RWPE1 (cell line): ENCODE measurements at regions not wholly inside any gene's neighbourhood (a gene's known extent, or its start where the extent isn't known, plus 50 kb on each side); places are given as distances from the start of the nearest gene placed in this dataset.

ENCODE experiments used
- CTCF ChIA-PET: fragments of 350-600 bp; sonication (Branson Sonifier 250); formaldehyde crosslinking; extraction: SDS; loops from one replicate; lab custom pipeline; 2021; lab: Yijun Ruan, JAX
- POLR2A ChIA-PET: fragments of 400-600 bp; formaldehyde crosslinking; extraction: SDS; loops from one replicate; lab custom pipeline; 2020; ENCODE audit warnings: antibody characterized with exemption; ENCODE audit not compliant: low non-redundant PET; lab: Yijun Ruan, JAX
- DNase-seq: peaks from one replicate; pipeline ENCODE4 v3.0.0; 2012; ENCODE audit warnings: low spot score
- H3K27ac ChIP-seq: fragments of 450-650 bp; 2 replicates; pipeline ENCODE4 v1.5.1; 2017
- TF ChIP-seq, protein P1 (sequence below): fragments of 450-650 bp; conservative IDR thresholded peaks from 2 replicates; pipeline ENCODE4 v1.5.1; 2017; ENCODE audit warnings: low read depth, mild to moderate bottlenecking

DNA sequence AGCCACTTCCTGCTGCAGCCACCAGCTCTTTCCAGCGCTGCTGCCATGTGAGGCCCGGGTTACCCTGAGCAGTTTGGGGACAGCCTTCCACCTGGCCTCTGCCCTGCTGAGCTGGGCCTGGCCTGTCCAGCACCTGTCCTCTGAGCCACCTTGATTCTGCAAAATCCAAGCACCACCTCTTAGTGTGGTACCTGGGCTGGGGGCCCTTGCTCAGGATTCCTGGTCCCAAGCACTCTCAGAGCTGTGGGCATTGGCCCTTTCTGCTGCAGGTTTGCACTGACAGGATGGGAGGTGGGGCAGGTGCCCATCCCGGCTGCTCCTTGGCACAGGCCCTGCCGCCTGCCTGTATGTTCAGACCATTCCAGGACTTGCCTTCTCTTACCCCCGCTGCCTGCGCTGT lies 309.2 kb upstream of the IRX4 start:
- TF ChIP-seq, protein P1, sequence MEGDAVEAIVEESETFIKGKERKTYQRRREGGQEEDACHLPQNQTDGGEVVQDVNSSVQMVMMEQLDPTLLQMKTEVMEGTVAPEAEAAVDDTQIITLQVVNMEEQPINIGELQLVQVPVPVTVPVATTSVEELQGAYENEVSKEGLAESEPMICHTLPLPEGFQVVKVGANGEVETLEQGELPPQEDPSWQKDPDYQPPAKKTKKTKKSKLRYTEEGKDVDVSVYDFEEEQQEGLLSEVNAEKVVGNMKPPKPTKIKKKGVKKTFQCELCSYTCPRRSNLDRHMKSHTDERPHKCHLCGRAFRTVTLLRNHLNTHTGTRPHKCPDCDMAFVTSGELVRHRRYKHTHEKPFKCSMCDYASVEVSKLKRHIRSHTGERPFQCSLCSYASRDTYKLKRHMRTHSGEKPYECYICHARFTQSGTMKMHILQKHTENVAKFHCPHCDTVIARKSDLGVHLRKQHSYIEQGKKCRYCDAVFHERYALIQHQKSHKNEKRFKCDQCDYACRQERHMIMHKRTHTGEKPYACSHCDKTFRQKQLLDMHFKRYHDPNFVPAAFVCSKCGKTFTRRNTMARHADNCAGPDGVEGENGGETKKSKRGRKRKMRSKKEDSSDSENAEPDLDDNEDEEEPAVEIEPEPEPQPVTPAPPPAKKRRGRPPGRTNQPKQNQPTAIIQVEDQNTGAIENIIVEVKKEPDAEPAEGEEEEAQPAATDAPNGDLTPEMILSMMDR = no peak
- ChIA-PET CTCF (interaction anchor here (0.6 to 0.7 kb wide), 2 partner anchors 40 to 612 kb away, joined by 3 read pairs; no protein-coding TSS in a partner anchor), POLR2A (no interaction called here)
- DNase-seq = no peak
- H3K27ac ChIP-seq = no peak overlapping the region

DNA sequence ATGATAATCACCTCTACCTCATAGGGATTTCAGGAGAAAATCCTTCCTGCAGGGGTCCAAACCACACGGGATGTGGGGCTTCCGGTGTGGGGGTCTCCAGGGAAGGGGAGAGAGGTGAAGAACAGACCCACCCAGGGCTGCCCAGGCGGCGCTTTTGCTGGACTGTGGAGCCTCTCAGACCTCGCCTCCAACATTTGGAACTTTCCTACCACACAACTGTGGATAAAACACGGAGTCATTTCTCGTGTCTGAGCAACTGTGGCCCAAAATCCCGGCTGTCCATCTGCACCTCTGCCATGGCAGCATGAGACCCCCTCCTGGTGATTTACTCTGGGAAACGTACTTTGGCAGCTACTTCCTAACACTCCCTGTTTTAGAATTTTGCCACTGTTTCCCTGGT lies 307.8 kb upstream of the IRX4 start:
- H3K27ac ChIP-seq = no peak overlapping the region
- DNase-seq = no peak
- TF ChIP-seq, protein P1 = no peak
- ChIA-PET CTCF (no interaction called here), POLR2A (no interaction called here)

DNA sequence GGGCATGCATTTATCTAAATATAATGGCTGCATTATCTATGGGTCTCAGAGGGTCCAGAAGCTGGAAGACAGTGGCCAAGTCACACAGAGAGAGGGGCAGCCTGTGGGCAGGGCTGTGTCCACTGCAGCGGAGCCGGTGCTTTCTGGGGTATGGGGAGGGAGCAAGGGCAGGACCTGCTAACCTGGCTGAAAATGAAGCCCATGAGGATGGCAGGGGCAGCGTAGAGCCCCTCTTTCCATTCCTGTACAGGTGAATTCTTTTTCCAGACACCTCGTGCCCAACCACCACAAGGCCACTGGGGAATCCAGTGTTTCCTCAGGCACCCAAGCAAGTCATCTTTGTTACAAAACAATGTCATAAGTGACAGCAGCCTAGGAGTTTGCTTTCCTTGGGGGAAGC lies 305.9 kb upstream of the IRX4 start:
- POLR2A ChIA-PET = no interaction called here

DNA sequence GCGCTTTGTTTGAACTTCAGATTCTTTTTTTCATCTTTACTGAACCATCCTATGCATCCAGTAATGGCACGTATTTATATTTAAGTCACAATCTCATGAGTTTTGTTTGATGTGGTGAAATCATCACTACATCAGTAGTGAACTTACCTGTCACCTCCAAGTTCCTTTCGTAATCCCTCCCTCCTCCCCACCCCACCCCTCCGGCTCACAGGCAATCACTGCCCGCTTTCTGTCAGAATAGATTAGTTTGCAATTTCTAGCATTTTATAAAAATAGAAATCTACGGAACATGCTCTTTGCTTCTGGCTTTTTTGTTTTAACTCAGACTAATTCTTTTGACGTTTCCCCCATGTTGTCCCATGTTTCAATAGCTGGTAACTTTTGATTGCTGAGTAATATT lies 305.4 kb upstream of the IRX4 start:
- no peak overlapping the region for H3K27ac ChIP-seq
- ChIA-PET CTCF (no interaction called here), POLR2A (no interaction called here)
- no peak for DNase-seq
- TF ChIP-seq, protein P1 = no peak

More for the DNA sequence above, 305.9 kb upstream of the IRX4 start:
- no peak for DNase-seq
- H3K27ac ChIP-seq = no peak overlapping the region
- CTCF ChIA-PET = no interaction called here
- TF ChIP-seq, protein P1 = no peak

DNA sequence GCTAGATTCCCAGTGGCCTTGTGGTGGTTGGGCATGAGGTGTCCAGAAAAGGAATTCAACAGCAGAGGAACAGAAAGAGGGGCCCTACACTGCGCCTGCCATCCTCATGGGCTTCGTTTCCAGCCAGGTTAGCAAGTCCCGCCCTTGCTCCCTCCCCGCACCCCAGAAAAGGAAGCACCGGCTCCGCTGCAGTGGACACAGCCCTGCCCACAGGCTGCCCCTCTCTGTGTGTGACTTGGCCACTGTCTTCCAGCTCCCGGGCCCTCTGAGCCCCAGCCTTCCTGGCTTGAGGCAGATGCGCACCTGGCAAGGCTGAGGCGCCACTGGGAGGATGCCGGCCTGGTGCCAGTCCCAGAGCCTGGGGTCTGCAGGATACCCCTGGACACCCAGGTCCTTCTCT lies 305.0 kb upstream of the IRX4 start:
- ChIA-PET CTCF (no interaction called here), POLR2A (no interaction called here)
- TF ChIP-seq, protein P1 = no peak
- H3K27ac ChIP-seq = no peak overlapping the region
- no peak for DNase-seq

DNA sequence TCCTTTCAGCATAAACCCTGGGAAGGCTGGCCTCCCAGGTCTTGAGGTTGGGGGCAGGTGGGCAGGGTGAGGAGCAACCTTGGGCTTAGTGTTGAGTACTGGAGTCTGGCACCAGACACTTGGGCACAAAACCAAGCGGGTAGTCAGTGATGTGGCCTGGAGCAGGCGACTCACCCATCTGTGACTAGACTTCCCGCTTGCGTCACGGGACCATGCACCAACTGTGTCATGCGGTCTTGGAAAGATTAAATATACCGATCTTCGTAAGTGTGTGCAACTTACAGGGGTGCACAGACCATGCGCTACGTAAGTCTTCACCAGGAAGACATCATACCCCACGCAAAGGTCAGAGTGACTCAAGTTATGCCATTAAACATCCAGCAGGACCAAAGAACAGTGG lies 304.4 kb upstream of the IRX4 start:
- DNase-seq = no peak
- no peak overlapping the region for H3K27ac ChIP-seq
- POLR2A ChIA-PET = no interaction called here
- CTCF ChIA-PET = no interaction called here
- TF ChIP-seq, protein P1 = no peak

DNA sequence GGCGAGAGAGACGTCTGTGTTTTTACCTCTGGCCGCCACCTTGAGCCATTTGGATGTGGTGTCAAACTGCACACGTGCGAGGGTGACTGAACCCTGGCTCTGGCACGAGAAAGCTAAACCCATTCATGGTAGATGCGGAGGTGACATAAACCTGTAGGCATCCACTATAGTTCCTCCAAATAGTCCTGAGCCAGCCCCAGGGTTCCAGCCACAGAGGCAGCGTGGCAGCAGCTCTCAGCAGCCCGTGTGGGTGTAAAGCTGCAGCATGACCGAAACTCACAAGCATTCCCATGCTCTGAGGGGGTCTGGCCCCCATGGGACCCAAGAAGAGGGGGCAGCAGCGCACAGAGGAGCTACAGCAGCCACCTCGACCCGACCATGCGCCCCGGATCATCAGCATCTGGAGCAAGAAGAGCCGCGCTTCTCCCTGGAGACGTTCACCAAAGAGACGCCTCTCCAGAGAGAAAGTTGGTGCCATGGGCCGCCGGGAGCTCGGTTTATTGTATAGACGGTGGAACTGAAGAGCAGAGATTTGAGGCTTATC lies 303.8 kb upstream of the IRX4 start:
- TF ChIP-seq, protein P1 = no peak
- ChIA-PET POLR2A (no interaction called here), CTCF (no interaction called here)
- DNase-seq = no peak
- H3K27ac ChIP-seq = no peak overlapping the region
